GM06990 (cell line): ENCODE measurements at regions not wholly inside any gene's neighbourhood (a gene's known extent, or its start where the extent isn't known, plus 50 kb on each side); places are given as distances from the start of the nearest gene placed in this dataset.

Experiments
- DNase-seq: peaks from one replicate; pipeline ENCODE4 v3.0.0-alpha.2; 2011; ENCODE audit not compliant: insufficient read length; ENCODE audit errors: extremely low read depth
- H3K27me3 ChIP-seq: replicated peaks from 2 replicates; pipeline ENCODE4 v1.6.0; 2011; ENCODE audit warnings: low read length; ENCODE audit not compliant: control insufficient read depth, insufficient read depth
- H3K36me3 ChIP-seq: 2 replicates; pipeline ENCODE4 v1.5.1; 2011; ENCODE audit warnings: low read length; ENCODE audit not compliant: control insufficient read depth, insufficient read depth
- H3K4me3 ChIP-seq: replicated peaks from 2 replicates; pipeline ENCODE4 v1.5.1; 2011; ENCODE audit warnings: low read depth, mild to moderate bottlenecking, control low read depth, low read length
- CTCF ChIP-seq: IDR thresholded peaks from 2 replicates; pipeline ENCODE4 v1.5.1; 2011; ENCODE audit warnings: low read length, control low read depth, mild to moderate bottlenecking, inconsistent platforms; ENCODE audit not compliant: insufficient read depth, poor library complexity, severe bottlenecking

- Histone ChIP-seq H3K36me3 (no peaks in the 10 kb centered on the region), H3K27me3 (no peaks in the 10 kb centered on the region), H3K4me3 (no peak overlapping the region)
- no peak for TF ChIP-seq CTCF
- no peak for DNase-seq
Observed at GRCh38 chr3:102290241-102290640, 144.6 kb upstream of the ZPLD1 start.

- Histone ChIP-seq H3K36me3 (no peaks in the 10 kb centered on the region), H3K27me3 (no peaks in the 10 kb centered on the region), H3K4me3 (no peak overlapping the region)
- DNase-seq, result no peak
- no peak for TF ChIP-seq CTCF
Observed at GRCh38 chr3:102295756-102296155, 139.1 kb upstream of the ZPLD1 start.

- DNase-seq, result no peak
- no peak for TF ChIP-seq CTCF
- no peak overlapping the region for H3K4me3 ChIP-seq
- no peaks in the 10 kb centered on the region for H3K27me3 ChIP-seq
- H3K36me3 ChIP-seq, result no peaks in the 10 kb centered on the region
Observed at GRCh38 chr3:102297072-102297658, 137.7 kb upstream of the ZPLD1 start.

GRCh38 chr3:102299125-102299877, 135.5 kb upstream of the ZPLD1 start:
- no peaks in the 10 kb centered on the region for H3K27me3 ChIP-seq
- H3K36me3 ChIP-seq, result no peaks in the 10 kb centered on the region
- no peak for TF ChIP-seq CTCF
- no peak overlapping the region for H3K4me3 ChIP-seq
- peak; percentile 4 for DNase-seq

- TF ChIP-seq CTCF, result no peak
- Histone ChIP-seq H3K27me3 (no peaks in the 10 kb centered on the region), H3K36me3 (no peaks in the 10 kb centered on the region), H3K4me3 (no peak overlapping the region)
- peak; percentile 5 for DNase-seq
Observed at GRCh38 chr3:102301155-102301880, 133.5 kb upstream of the ZPLD1 start.
